NB4 (cell line): ENCODE measurements at regions not wholly inside any gene's neighbourhood (a gene's known extent, or its start where the extent isn't known, plus 50 kb on each side); places are given as distances from the start of the nearest gene placed in this dataset.

ENCODE experiments used
- DNase-seq: peaks from one replicate; pipeline ENCODE4 v3.0.0; 2010; ENCODE audit warnings: low read depth
- H3K4me3 ChIP-seq: one replicate; pipeline ENCODE4 v1.5.1; 2011; ENCODE audit warnings: mild to moderate bottlenecking, low read depth, low read length, moderate library complexity
- CTCF ChIP-seq: IDR thresholded peaks from one replicate; pipeline ENCODE4 v1.5.1; 2012; ENCODE audit warnings: low read depth, low read length
- MAX ChIP-seq: IDR thresholded peaks from 2 replicates; pipeline ENCODE4 v1.6.1; 2011; ENCODE audit warnings: low read depth, low read length
- MYC ChIP-seq: IDR thresholded peaks from 2 replicates; pipeline ENCODE4 v1.6.1; 2011; ENCODE audit warnings: low read depth, low read length
- POLR2A ChIP-seq: IDR thresholded peaks from 2 replicates; pipeline ENCODE4 v1.6.1; 2011; ENCODE audit warnings: mild to moderate bottlenecking; ENCODE audit not compliant: insufficient read length; ENCODE audit errors: extremely low read depth

- H3K4me3 ChIP-seq: no peak overlapping the region
- no peak for TF ChIP-seq MYC
- no peak for TF ChIP-seq MAX
- no peak for TF ChIP-seq POLR2A
- TF ChIP-seq CTCF: no peak
- no peak for DNase-seq
Measured at GRCh38 chr7:27459021-27459730, 203.5 kb downstream of the HIBADH start.

- no peak overlapping the region for H3K4me3 ChIP-seq
- DNase-seq: no peak
- TF ChIP-seq POLR2A (no peak), MYC (no peak), CTCF (no peak), MAX (no peak)
Measured at GRCh38 chr7:27459731-27460053, 203.0 kb downstream of the HIBADH start.

DNA sequence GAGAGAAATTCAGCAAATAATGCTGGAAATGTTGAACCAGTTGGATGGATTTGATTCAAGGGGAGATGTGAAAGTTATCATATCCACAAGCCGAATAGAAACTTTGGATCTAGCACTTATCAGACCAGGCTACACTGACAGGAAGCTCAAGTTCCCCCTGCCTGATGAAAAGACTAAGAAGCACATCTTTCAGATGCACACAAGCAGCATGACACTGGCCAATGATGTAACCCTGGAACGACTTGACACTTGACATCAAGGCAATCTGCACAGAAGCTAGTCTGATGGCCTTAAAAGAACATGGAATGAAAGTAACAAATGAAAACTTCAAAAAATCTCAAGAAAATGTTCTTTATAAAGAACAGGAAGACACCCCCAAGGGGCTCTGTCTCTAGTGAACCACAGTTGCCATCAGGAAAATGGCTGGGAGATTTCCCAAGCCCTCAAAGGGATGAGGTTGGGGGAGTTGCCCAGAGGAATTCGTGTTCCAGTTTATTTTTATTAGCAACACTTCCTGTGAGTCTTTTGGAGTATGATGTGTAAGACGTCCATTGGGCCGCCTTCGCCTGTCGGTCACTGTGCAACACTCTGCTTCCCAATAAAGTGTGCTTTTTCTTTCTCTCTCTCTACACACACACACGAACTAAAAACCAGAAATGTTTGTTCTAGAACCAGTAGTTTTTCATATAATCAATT is 200.0 kb downstream of the HIBADH start:
- DNase-seq: peak; percentile 28
- no peak for TF ChIP-seq MAX
- TF ChIP-seq MYC: no peak
- TF ChIP-seq POLR2A: no peak
- no peak for TF ChIP-seq CTCF
- H3K4me3 ChIP-seq: no peak overlapping the region

DNA sequence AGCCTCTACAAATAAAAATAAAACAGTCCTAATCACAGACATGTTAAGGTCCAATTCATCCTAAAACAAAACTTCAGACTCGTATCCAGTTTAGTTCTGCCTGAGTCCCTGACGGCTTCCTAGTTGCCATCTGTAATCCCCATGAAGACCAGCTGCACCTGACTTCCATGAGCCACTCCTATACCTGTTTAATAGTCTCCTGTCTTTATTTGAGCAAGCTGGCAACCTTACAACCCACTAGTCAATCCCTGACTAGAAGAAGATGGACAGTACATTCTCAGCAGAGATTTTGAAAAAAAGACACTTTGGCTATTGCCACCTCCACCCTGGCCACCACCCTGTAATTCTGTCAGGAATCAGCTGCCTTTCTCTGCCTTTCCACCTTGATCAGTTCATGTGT is 197.7 kb downstream of the HIBADH start:
- TF ChIP-seq MYC (no peak), POLR2A (no peak), MAX (no peak), CTCF (no peak)
- H3K4me3 ChIP-seq: no peak overlapping the region
- no peak for DNase-seq

DNA sequence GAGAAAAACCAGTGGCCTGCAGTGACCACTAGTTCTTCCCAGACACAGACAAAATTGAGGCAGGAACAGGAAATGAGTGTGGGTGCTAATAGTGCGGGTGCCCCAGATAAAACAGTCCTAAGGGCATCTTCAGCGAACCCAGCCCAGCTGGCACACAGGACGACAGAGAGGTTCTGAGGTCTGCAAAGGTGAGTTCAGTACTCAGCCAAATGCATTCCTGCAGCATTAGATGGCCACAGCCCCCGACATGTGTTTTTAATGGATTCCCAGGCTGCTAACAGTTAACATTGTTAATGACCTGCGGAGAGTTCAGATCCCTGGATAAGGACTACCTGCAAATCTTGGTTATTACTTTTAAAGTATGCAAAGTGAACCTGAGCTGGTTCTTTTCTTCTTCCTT is 196.0 kb downstream of the HIBADH start:
- H3K4me3 ChIP-seq: no peak overlapping the region
- DNase-seq: no peak
- TF ChIP-seq MAX: no peak
- TF ChIP-seq POLR2A: no peak
- TF ChIP-seq MYC: no peak
- TF ChIP-seq CTCF: no peak

DNA sequence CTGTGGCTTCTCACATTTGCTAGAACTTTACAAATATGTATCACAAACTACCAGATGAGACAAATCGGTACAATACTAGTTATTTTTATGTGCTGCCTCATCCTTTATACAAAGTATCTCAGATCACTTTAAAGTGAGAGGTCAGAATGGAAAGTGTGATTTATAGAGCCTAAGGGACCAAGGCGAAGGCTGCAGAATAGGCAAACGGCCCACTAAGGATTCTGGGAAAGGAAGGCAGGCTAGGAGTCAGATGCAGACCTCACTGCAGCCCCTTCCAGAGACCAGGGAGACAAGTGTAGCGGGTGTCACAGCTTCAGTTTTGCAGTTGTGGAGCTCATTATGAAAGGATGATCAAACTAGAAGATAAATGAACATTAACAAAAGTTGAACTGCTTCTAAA is 190.6 kb downstream of the HIBADH start:
- TF ChIP-seq POLR2A: no peak
- TF ChIP-seq MAX: no peak
- TF ChIP-seq MYC: no peak
- no peak for TF ChIP-seq CTCF
- no peak for DNase-seq
- no peak overlapping the region for H3K4me3 ChIP-seq
